Psoas muscle (tissue), 7 donors: ENCODE measurements at regions not wholly inside any gene's neighbourhood (a gene's known extent, or its start where the extent isn't known, plus 50 kb on each side); places are given as distances from the start of the nearest gene placed in this dataset.

ENCODE experiments used
- ATAC-seq, 4 donors: fragments of 200-7000 bp; cut with Tn5 transposase; one replicate each; pipeline ENCODE4 v1.9.1; 2020; ENCODE audit warnings: moderate library complexity in 3 of 4, mild to moderate bottlenecking in 2 of 4
- DNase-seq, 2 donors: peaks; one replicate each; pipeline ENCODE4 v3.0.0-alpha.2; 2020
- H3K27ac ChIP-seq: fragments of 200-600 bp; one replicate; pipeline ENCODE4 v1.8.0; 2022
- H3K27me3 ChIP-seq, 3 donors: fragments of 200-600 bp in 1 of 3; one replicate each; pipeline versions ENCODE4 v1.6.1 to v1.8.0; 2013 to 2022; ENCODE audit warnings: low read length in 2 of 3, mild to moderate bottlenecking in 2 of 3, moderate library complexity in 1 of 3; ENCODE audit not compliant: insufficient read depth in 3 of 3
- H3K36me3 ChIP-seq, 2 donors: fragments of 200-600 bp in 1 of 2; one replicate each; pipeline versions ENCODE4 v1.6.1 to v1.8.0; 2013 to 2022; ENCODE audit warnings: low read depth in 1 of 2, mild to moderate bottlenecking in 1 of 2, moderate library complexity in 1 of 2; ENCODE audit not compliant: insufficient read depth in 1 of 2
- H3K4me1 ChIP-seq: fragments of 200-600 bp; one replicate; pipeline ENCODE4 v1.8.0; 2022
- H3K4me3 ChIP-seq: fragments of 200-600 bp; one replicate; pipeline ENCODE4 v1.8.0; 2022; ENCODE audit warnings: mild to moderate bottlenecking
- H3K9me3 ChIP-seq: fragments of 200-600 bp; one replicate; pipeline ENCODE4 v1.8.0; 2022
- CTCF ChIP-seq: fragments of 200-600 bp; IDR thresholded peaks from one replicate; pipeline ENCODE4 v1.8.0; 2022; ENCODE audit warnings: antibody characterized with exemption
- WGBS, 3 donors: extraction: QIAGEN DNeasy Blood & Tissue Kit; methylation state at CpG; one replicate each; pipeline versions ENCODE4 v1.1.6 to v1.1.7; 2013; 5-methylcytosine and 5-hydroxymethylcytosine counted together
- intact Hi-C, 2 donors: fragments of 100-400 bp; cut with DNase I; formaldehyde crosslinking; loops; one replicate each; pipeline versions ENCODE4 v1.11.0 to v1.14.2; 2022
- donor health status: healthy with polysubstance abuse.
- donor health status: DM: no; HTN: no; CAD: no; lungs with moderate emphysema.
- donor health status: Bipolar disorder and iron deficiency.
- donor health status: healthy.
- donor health status: DM: yes; HTN: yes; CAD: no.
- donor health status: DM: no; HTN: no; CAD: no.
- donor health status: DM: yes; HTN: yes; CAD: no.

GRCh38 chrX:20459410-20460350, 193.0 kb upstream of the RPS6KA3 start:
- Histone ChIP-seq H3K36me3 (no peaks in the 10 kb centered on the region), H3K27ac (no peak overlapping the region), H3K4me3 (no peak overlapping the region), H3K9me3 (no peaks in the 10 kb centered on the region), H3K4me1 (no peaks in the 10 kb centered on the region), H3K27me3 (no peaks in the 10 kb centered on the region)
- intact Hi-C loops, result no loop called here
- WGBS, 3 donors, result 60 to 83% (median 81%) methylated on average over 6 of the region's 6 CpGs
- ATAC-seq (no peak), DNase-seq (no peak)
- no peak for TF ChIP-seq CTCF

- WGBS, 3 donors, result 70 to 98% (median 95%) methylated on average over 1 of the region's 1 CpG
- no peak for TF ChIP-seq CTCF
- intact Hi-C loops, result no loop called here
Measured at GRCh38 chrX:20456971-20457370, 190.3 kb upstream of the RPS6KA3 start.

GRCh38 chrX:20455001-20455400, 188.3 kb upstream of the RPS6KA3 start:
- H3K4me1 ChIP-seq, result no peaks in the 10 kb centered on the region
- no peaks in the 10 kb centered on the region for H3K9me3 ChIP-seq
- intact Hi-C loops, result no loop called here
- no peaks in the 10 kb centered on the region for H3K27me3 ChIP-seq
- no peaks in the 10 kb centered on the region for H3K36me3 ChIP-seq
- no peak overlapping the region for H3K4me3 ChIP-seq
- H3K27ac ChIP-seq, result no peak overlapping the region
- TF ChIP-seq CTCF, result no peak
- ATAC-seq (no peak), DNase-seq (no peak)
- WGBS, 3 donors, result 48 to 77% (median 69%) methylated on average over 3 of the region's 3 CpGs

More at GRCh38 chrX:20456971-20457370, 190.3 kb upstream of the RPS6KA3 start:
- H3K36me3 ChIP-seq, result no peaks in the 10 kb centered on the region
- H3K9me3 ChIP-seq, result no peaks in the 10 kb centered on the region
- no peak for DNase-seq
- H3K4me1 ChIP-seq, result no peaks in the 10 kb centered on the region
- H3K27ac ChIP-seq, result no peak overlapping the region
- no peak for ATAC-seq
- no peak overlapping the region for H3K4me3 ChIP-seq
- no peaks in the 10 kb centered on the region for H3K27me3 ChIP-seq

GRCh38 chrX:20454117-20454516, 187.4 kb upstream of the RPS6KA3 start:
- no peak overlapping the region for H3K4me3 ChIP-seq
- no peaks in the 10 kb centered on the region for H3K27me3 ChIP-seq
- ATAC-seq, result no peak
- no peak overlapping the region for H3K27ac ChIP-seq
- WGBS, 3 donors, result 33 to 47% (median 41%) methylated on average over 3 of the region's 3 CpGs
- no peak for DNase-seq
- intact Hi-C loops, result no loop called here
- no peak for TF ChIP-seq CTCF
- no peaks in the 10 kb centered on the region for H3K9me3 ChIP-seq
- H3K4me1 ChIP-seq, result no peaks in the 10 kb centered on the region
- H3K36me3 ChIP-seq, result no peaks in the 10 kb centered on the region

- ATAC-seq, result no peak
- Histone ChIP-seq H3K27me3 (no peaks in the 10 kb centered on the region), H3K9me3 (no peaks in the 10 kb centered on the region), H3K36me3 (no peaks in the 10 kb centered on the region), H3K4me3 (no peak overlapping the region), H3K27ac (no peak overlapping the region), H3K4me1 (no peaks in the 10 kb centered on the region)
- 54 to 78% (median 75%) methylated on average over 4 of the region's 4 CpGs for WGBS, 3 donors
- TF ChIP-seq CTCF, result no peak
- no peak for DNase-seq
- intact Hi-C loops, result no loop called here
Measured at GRCh38 chrX:20452487-20452886, 185.8 kb upstream of the RPS6KA3 start.
